ENCODE measurements at regions not wholly inside any gene's neighbourhood (a gene's known extent, or its start where the extent isn't known, plus 50 kb on each side); places are given as distances from the start of the nearest gene placed in this dataset.

DNA sequence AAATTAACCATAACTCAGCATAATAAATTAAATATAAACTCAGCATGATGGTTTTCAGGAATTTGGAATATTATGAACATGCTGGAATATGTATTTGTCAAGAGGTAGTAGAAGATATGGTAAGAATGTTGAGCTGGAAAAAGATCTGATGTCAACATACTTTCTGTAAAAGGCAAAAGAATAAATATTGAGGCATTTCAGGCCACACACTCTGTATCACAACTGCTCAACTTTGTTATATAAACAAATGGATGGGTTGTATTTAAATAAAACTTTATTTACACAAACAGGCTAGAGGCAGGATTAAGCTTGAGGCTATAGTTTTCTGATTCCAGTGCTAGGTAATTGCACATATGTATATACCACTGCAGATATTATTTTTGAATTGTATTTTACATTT is 1409.4 kb downstream of the MRPL39 start:
- TF ChIP-seq, protein P1, sequence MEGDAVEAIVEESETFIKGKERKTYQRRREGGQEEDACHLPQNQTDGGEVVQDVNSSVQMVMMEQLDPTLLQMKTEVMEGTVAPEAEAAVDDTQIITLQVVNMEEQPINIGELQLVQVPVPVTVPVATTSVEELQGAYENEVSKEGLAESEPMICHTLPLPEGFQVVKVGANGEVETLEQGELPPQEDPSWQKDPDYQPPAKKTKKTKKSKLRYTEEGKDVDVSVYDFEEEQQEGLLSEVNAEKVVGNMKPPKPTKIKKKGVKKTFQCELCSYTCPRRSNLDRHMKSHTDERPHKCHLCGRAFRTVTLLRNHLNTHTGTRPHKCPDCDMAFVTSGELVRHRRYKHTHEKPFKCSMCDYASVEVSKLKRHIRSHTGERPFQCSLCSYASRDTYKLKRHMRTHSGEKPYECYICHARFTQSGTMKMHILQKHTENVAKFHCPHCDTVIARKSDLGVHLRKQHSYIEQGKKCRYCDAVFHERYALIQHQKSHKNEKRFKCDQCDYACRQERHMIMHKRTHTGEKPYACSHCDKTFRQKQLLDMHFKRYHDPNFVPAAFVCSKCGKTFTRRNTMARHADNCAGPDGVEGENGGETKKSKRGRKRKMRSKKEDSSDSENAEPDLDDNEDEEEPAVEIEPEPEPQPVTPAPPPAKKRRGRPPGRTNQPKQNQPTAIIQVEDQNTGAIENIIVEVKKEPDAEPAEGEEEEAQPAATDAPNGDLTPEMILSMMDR (IDR thresholded peaks at IDR 0.05), result no peak
- TF ChIP-seq EZH2 (IDR thresholded peaks at IDR 0.05; ENCODE audit: borderline replicate concordance, insufficient read depth, low read depth, low read length, poor library complexity, severe bottlenecking), result no peak

Measured in B cell (primary cell).